ENCODE measurements at regions not wholly inside any gene's neighbourhood (a gene's known extent, or its start where the extent isn't known, plus 50 kb on each side); places are given as distances from the start of the nearest gene placed in this dataset.
A peak's percentile ranks its signal among the peaks of the same experiment; 100 is the strongest.

GRCh38 chr2:64338910-64339500, 115.0 kb upstream of the LGALSL start:
- DNase-seq (ENCODE audit: low read depth) = no peak

DNA sequence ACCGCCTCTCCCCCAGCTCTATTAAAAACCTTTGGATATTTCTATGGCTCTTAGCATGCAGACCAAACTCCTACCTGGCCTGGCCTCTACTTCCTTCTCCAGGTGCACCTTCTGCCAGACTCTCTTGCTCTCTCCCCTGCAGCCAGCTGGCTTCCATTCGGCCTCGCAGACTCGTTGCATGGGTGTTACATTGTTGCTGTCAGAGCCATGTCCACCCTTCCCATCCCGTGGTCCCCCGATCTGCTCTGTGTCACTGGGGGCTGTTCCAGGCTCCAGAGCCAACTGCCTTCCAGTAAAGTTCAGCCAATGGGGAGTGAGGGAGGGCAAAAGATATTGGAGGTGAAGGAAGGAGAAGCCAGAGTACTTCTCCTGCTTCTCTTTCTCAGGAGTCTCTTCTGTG, 112.5 kb upstream of the LGALSL start:
- DNase-seq (ENCODE audit: low read depth) = no peak

- no peak for DNase-seq (ENCODE audit: low read depth)
Measured at GRCh38 chr2:64342195-64343099, 111.5 kb upstream of the LGALSL start.

DNA sequence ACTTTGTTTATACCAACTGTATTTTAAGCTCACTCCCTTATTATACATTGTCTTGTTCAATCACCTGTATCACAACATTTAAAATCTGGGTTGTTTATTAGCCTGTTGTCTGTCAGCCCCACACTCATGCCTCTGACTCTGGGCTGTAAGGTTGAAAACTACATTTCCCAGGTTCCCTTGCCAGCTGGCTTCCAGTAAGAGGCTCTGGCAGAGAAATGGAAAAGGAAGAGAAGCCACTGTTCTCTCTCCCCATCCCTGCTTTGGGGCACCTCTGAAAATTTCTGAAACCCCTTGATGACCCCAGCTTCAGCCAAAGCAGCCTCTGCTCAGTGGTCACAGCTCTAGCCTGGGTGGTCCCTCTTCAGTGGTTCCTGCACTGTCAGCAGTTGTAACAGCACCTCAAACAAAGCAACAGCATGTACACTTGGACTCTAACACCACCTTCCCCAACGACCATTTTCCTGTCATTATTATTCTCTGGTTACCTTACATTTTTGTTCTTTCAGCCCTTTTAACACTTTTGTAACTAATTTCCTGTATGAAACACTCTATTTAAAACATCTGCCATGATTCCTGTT, 108.9 kb upstream of the LGALSL start:
- no peak for DNase-seq (ENCODE audit: low read depth)

DNA sequence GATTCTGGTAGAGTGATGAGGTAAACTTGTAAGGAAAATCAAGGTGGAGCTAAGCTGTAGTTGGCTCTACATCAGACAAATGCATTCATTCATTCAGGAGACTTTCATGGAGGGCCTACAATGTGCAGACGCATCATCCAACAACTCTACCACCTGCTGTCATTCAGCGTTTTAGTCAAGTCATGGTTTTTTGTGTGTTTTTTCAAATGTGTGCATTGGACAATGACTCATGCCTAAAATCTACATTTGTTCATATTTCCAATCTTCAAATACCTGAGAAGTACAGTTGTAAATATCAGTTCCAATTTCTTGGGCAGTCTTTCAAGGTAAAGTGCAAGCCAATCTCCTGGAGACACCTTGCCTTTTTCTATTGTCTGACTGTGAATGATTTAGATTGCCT, 108.0 kb upstream of the LGALSL start:
- no peak for DNase-seq (ENCODE audit: low read depth)

DNA sequence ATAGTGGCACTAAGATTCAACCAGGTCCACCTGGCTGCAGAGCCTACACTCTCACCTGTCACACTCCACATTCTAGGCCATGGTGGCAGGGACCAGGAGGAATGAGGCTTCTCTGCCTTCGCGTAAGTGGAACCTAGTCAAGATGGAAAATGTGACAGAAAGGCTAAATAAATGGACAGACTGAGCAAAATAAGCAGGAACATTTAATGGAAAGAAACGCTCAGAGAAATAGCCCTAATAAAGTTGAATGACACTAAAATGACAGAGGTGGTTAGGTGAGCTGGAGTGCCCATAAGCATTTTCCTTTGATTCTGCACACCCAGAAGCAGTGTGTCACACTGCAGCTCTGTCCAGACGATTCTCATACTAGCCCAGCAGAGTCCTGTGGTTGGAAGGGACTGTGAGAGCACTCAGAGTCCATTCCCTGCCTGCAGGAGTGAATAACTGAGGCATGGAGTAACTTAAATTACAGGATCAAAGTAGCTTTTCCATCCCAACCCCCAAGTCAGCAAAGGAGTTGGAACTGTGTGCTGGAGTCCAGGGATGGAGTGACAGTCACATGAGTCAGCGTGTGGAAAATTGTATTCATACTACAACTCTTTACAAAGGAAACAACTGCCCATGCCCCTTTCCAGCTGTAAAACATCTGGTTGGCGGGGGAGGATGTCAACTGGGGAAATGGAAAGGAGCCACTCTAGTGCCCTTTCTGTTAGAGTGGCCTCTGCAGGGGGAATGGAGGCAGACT, 105.4 kb upstream of the LGALSL start:
- no peak for DNase-seq (ENCODE audit: low read depth)

DNA sequence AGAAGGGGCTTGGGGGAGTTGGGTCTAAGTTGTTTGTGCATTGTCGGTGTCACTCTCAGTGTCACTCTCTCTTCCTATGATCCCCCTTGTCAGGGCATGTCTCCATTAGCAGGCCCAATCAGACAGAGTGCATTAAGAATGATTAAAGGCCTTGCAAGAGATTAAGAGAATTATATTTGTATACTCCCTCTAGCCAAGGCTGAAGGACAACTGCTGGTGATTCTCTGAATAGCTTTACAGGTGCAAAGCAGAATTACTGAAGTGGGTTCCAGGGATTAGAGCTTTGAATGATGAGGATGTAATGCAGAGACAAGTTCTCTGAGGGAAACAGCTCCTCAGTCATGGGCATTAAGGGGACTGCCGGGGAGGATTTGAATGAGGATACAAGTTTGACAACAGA, 104.8 kb upstream of the LGALSL start:
- no peak for DNase-seq (ENCODE audit: low read depth)

DNA sequence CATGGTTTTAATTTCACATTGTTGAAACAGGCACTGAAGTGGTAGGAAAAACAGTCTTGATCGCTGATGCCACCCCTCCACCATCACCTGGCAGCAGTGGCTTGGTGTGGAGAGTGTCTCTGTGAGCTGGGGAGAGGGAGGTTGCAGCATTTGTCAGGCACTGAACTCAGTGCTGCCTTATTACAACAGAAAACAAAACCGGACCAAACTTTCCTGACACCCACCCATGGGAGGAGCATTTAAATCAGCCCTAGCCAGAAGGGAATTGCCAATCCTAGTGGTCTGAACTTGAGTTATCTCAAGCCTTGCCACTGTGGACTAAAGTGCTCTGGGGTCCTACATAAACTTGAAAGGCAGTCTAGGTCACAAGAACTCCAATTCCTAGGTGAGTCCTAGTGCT, 103.0 kb upstream of the LGALSL start:
- no peak for DNase-seq (ENCODE audit: low read depth)

GRCh38 chr2:64352292-64352691, 101.7 kb upstream of the LGALSL start:
- DNase-seq (ENCODE audit: low read depth) = no peak

GRCh38 chr2:64354857-64355680, 98.9 kb upstream of the LGALSL start:
- no peak for DNase-seq (ENCODE audit: low read depth)

- DNase-seq (ENCODE audit: low read depth) = no peak
Measured at GRCh38 chr2:64356906-64357305, 97.1 kb upstream of the LGALSL start.

GRCh38 chr2:64359171-64359891, 94.6 kb upstream of the LGALSL start:
- DNase-seq (ENCODE audit: low read depth) = no peak

DNA sequence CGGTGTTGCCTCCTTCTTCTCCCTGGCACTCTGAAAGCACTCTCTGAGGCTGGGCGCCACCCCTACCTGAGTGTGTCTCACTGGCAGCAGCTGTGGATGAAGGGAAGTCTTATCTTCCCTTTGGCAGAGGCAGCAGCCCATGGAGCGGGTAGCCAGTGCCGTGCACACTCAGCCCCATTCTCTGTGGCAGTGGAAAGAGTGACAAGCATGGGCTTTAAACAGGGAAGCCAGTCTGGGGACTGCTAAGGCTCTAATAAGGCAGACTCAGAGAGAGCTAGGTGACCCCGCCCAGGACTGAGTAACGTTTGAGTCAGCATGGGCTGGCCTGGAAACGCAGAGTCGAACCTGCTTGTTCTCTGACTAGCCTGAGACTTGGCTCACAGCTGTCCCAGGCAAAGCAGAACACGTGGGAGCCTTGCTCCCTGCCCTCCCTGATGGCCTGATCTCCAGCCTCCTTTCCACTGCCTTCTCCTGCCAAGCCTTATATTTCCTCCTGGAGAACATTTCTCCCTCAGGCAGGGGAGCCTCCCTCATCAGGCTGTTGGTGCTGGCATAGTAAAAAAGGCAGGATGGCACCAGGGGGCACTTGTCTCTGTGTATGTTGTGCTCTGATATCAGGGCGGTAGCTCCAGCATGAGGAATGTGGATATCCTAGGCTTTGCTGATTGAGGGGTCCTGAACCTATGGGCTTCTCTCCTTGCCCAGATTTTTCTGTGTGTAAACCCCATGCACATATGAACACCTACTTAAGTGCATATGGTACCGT, 93.9 kb upstream of the LGALSL start:
- peak; percentile 39 for DNase-seq (ENCODE audit: low read depth)

DNA sequence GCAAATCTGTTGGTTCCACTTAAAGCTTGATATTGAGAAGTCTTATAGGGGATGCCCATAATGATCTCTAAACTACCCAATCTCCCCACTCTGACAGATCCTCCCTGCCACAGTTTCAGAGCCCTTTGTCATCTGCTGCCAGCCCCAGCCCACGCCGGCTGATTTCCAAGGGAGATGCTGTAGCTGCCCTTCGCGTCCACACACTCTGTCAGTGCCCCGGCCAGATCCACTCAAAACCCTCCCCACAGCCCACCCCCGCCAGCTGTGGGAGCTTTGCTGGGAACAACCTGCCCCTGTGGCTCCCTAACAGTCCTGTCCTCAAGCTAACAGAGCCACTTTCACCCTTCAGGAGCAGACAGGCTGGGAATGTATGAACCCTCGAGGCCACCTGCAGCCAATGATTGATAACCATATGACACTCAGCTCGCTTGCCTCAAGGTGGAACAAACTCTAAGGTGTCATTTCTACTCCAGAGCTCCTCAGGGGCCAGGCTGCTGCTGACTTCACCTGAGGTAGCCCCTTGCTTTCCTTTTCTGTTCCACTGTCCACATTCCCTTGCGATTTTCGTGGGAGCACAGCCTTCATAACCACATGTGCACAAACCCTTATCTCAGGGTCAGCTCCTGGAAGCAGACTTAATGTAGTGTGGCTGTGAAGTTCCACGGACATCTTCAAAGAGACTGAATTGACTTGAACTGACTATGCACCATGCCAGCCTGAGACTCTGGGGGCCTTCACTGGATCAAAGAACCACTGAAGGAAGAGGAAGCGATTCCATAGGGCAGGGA, 92.6 kb upstream of the LGALSL start:
- DNase-seq (ENCODE audit: low read depth) = no peak

DNA sequence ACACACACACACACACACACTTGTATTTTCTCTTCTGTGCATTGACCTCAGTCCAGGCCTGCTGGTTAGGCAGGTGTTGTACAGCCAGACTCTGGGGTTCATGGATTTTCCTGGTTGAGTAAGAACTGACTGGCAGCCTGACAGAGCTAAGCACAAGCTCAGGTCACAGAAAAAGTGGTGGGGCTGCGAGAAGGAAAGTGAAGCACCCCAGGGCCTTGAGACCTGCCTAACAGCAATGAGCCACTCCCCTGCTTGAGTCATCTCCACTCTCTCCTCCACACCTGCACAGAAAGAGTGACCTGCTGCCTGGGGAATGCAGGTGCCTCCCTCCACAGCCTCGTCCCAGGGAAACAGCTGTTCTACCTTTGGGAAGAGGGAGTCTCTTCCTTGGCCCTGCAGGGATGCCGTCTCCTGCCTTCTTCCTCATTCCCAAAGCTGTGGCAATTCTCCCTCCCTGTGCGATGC, 91.4 kb upstream of the LGALSL start:
- DNase-seq (ENCODE audit: low read depth) = no peak

- DNase-seq (ENCODE audit: low read depth) = no peak
Measured at GRCh38 chr2:64363140-64363539, 90.8 kb upstream of the LGALSL start.

DNA sequence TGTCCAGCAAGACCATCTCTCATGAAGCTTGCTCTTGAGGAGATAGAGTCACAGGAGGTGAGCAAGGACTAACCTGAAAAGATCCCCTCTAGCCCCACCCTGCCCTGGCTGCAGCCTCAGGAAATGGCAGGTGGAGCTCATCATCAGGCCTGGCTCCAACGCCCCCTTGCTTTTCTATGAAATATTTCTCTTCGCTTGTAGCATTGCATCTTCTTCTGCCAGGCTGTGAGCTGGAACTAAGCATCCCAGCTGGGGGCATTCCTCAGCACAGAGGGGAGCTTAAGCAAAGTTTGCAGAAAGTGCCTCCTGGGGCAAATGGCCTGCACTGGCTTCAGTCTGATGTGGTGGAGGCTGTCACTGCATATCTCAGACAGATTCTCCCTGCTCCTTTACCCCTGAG, 90.1 kb upstream of the LGALSL start:
- no peak for DNase-seq (ENCODE audit: low read depth)

- no peak for DNase-seq (ENCODE audit: low read depth)
Measured at GRCh38 chr2:64367444-64368232, 86.3 kb upstream of the LGALSL start.

DNA sequence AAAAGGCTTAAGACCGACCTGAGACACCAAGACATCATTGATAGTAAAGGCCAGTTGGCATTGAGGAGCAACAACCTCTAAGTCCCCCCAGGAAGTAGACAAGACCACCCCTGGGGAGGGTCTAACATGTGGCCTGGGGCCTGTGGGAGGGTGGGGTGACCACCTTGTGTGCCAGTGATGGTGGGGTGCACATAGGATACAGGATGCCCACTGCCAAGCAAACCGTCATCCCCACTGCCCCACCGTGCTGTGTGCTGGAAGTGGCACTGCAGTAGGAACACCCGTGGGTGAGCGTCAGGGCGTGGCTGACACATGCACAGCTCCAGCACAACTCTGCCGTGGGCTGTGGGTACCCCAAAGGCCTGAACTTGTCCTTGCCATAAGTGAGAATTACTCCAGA, 84.3 kb upstream of the LGALSL start:
- no peak for DNase-seq (ENCODE audit: low read depth)
